ENCODE measurements at regions not wholly inside any gene's neighbourhood (a gene's known extent, or its start where the extent isn't known, plus 50 kb on each side); places are given as distances from the start of the nearest gene placed in this dataset.
"Not testable (repeated sequence)": the region's sequence is repeated elsewhere in the genome, so short reads cannot be mapped to it uniquely, and the experiment has no call there.

- DNase-seq, result no peak
Measured at GRCh38 chr14:71541271-71541670, 391.0 kb upstream of the RGS6 start.

- DNase-seq, result no peak
Measured at GRCh38 chr14:71541973-71542690, 390.1 kb upstream of the RGS6 start.

- DNase-seq, result no peak
Measured at GRCh38 chr14:71549421-71550050, 382.7 kb upstream of the RGS6 start.

GRCh38 chr14:71550367-71550766 lies 381.9 kb upstream of the RGS6 start:
- DNase-seq, result no peak

GRCh38 chr14:71551291-71551950 lies 380.8 kb upstream of the RGS6 start:
- no peak for DNase-seq

- DNase-seq, result no peak
Measured at GRCh38 chr14:71552809-71553208, 379.4 kb upstream of the RGS6 start.

- no peak for DNase-seq
Measured at GRCh38 chr14:71553779-71554178, 378.4 kb upstream of the RGS6 start.

GRCh38 chr14:71554323-71554722 lies 377.9 kb upstream of the RGS6 start:
- peak; percentile 54 for DNase-seq

GRCh38 chr14:71554959-71555612 lies 377.1 kb upstream of the RGS6 start:
- DNase-seq, result peak; percentile 83

GRCh38 chr14:71555654-71556559 lies 376.3 kb upstream of the RGS6 start:
- peak; percentile 91 for DNase-seq

GRCh38 chr14:71556730-71557129 lies 375.5 kb upstream of the RGS6 start:
- DNase-seq, result no peak

GRCh38 chr14:71557351-71557750 lies 374.9 kb upstream of the RGS6 start:
- no peak for DNase-seq

GRCh38 chr14:71558943-71559342 lies 373.3 kb upstream of the RGS6 start:
- not testable (repeated sequence) for DNase-seq

GRCh38 chr14:71560751-71561150 lies 371.5 kb upstream of the RGS6 start:
- no peak for DNase-seq

GRCh38 chr14:71563492-71564153 lies 368.6 kb upstream of the RGS6 start:
- DNase-seq, result no peak

GRCh38 chr14:71566276-71566675 lies 366.0 kb upstream of the RGS6 start:
- DNase-seq, result no peak

- not testable (repeated sequence) for DNase-seq
Measured at GRCh38 chr14:71567499-71568133, 364.6 kb upstream of the RGS6 start.

GRCh38 chr14:71574976-71575375 lies 357.3 kb upstream of the RGS6 start:
- DNase-seq, result no peak

- DNase-seq, result no peak
Measured at GRCh38 chr14:71576472-71576871, 355.8 kb upstream of the RGS6 start.

GRCh38 chr14:71579331-71579730 lies 352.9 kb upstream of the RGS6 start:
- no peak for DNase-seq

GRCh38 chr14:71582705-71583104 lies 349.5 kb upstream of the RGS6 start:
- DNase-seq, result no peak

Data from activated CD4-positive, alpha-beta T cell treated with anti-CD3 and anti-CD28 coated beads, Interleukin-10, Interleukin-2, amounts not matched to agents 100 ng/mL and 50 ng/mL, durations not matched to agents 16 hours and 8 hours (primary cell).